ENCODE measurements at regions not wholly inside any gene's neighbourhood (a gene's known extent, or its start where the extent isn't known, plus 50 kb on each side); places are given as distances from the start of the nearest gene placed in this dataset.
"Not testable (repeated sequence)": the region's sequence is repeated elsewhere in the genome, so short reads cannot be mapped to it uniquely, and the experiment has no call there.

GRCh38 chr4:114252499-114252898 is 273.1 kb upstream of the ARSJ start:
- ChIA-PET CTCF (no interaction called here), POLR2A (ENCODE audit: low non-redundant PET) (no interaction called here)
- H3K27me3 ChIP-seq (replicated peaks; ENCODE audit: insufficient read depth, low read depth, low read length, poor library complexity), result no peaks in the 10 kb centered on the region

DNA sequence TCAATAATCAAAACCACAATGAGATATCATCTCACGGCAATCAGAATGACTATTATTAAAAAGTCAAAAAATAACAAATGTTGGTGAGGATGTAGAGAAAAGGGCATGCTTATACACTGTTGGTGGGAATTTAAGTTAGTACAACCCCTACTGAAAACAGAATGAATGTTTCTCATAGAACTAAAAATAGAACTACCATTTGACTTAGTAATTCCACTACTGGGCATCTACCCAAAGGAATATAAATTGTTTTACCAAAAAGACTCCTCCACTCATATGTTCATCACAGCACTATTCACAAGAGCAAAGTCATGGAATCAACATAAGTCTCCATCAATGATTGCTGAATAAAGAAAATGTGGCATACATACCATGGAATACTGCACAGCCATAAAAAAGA is 278.1 kb upstream of the ARSJ start:
- ChIA-PET CTCF (no interaction called here), POLR2A (ENCODE audit: low non-redundant PET) (no interaction called here)
- no TSS peak for BruUV-seq (replicated peaks)
- Histone ChIP-seq H3K36me3 (ENCODE audit: insufficient read depth, low read length, poor library complexity, severe bottlenecking) (no peaks in the 10 kb centered on the region), H3K9me3 (ENCODE audit: low read depth, low read length, poor library complexity, severe bottlenecking) (no peaks in the 10 kb centered on the region), H3K4me3 (ENCODE audit: low read depth, low read length, poor library complexity, severe bottlenecking) (no peak overlapping the region), H3K27ac (ENCODE audit: low read depth, low read length, poor library complexity, severe bottlenecking) (no peak overlapping the region), H3K27me3 (replicated peaks; ENCODE audit: insufficient read depth, low read depth, low read length, poor library complexity) (no peaks in the 10 kb centered on the region), H3K4me1 (ENCODE audit: insufficient read depth, low read length, poor library complexity, severe bottlenecking) (no peaks in the 10 kb centered on the region)
- no peak for DNase-seq (ENCODE audit: low spot score)
- no peak for TF ChIP-seq CTCF (conservative IDR thresholded peaks at IDR 0.05; ENCODE audit: low read depth, low read length)
- intact Hi-C loops (cut with micrococcal nuclease; ENCODE audit: unreplicated experiment), result no loop called here

More at GRCh38 chr4:114252499-114252898, 273.1 kb upstream of the ARSJ start:
- TF ChIP-seq CTCF (conservative IDR thresholded peaks at IDR 0.05; ENCODE audit: low read depth, low read length), result no peak
- TF ChIP-seq EZH2 (IDR thresholded peaks at IDR 0.05; ENCODE audit: borderline replicate concordance, low read depth, low read length, poor library complexity, severe bottlenecking), result no peak
- Histone ChIP-seq H3K27ac (ENCODE audit: low read depth, low read length, poor library complexity, severe bottlenecking) (no peak overlapping the region), H3K9me3 (ENCODE audit: low read depth, low read length, poor library complexity, severe bottlenecking) (no peaks in the 10 kb centered on the region), H3K36me3 (ENCODE audit: insufficient read depth, low read length, poor library complexity, severe bottlenecking) (no peaks in the 10 kb centered on the region), H3K4me1 (ENCODE audit: insufficient read depth, low read length, poor library complexity, severe bottlenecking) (no peaks in the 10 kb centered on the region), H3K4me3 (ENCODE audit: low read depth, low read length, poor library complexity, severe bottlenecking) (no peak overlapping the region)
- no TSS peak for BruUV-seq (replicated peaks)
- DNase-seq (ENCODE audit: low spot score), result no peak
- intact Hi-C loops (cut with micrococcal nuclease; ENCODE audit: unreplicated experiment), result no loop called here

- H3K4me1 ChIP-seq (ENCODE audit: insufficient read depth, low read length, poor library complexity, severe bottlenecking); intact Hi-C loops (cut with micrococcal nuclease; ENCODE audit: unreplicated experiment); H3K27ac ChIP-seq (ENCODE audit: low read depth, low read length, poor library complexity, severe bottlenecking); DNase-seq (ENCODE audit: low spot score); H3K4me3 ChIP-seq (ENCODE audit: low read depth, low read length, poor library complexity, severe bottlenecking); CTCF ChIA-PET; H3K9me3 ChIP-seq (ENCODE audit: low read depth, low read length, poor library complexity, severe bottlenecking); H3K27me3 ChIP-seq (replicated peaks; ENCODE audit: insufficient read depth, low read depth, low read length, poor library complexity); POLR2A ChIA-PET (ENCODE audit: low non-redundant PET); BruUV-seq (replicated peaks); H3K36me3 ChIP-seq (ENCODE audit: insufficient read depth, low read length, poor library complexity, severe bottlenecking): not testable (repeated sequence)
These were observed 283.0 kb upstream of the ARSJ start for GRCh38 chr4:114262421-114262820.

DNA sequence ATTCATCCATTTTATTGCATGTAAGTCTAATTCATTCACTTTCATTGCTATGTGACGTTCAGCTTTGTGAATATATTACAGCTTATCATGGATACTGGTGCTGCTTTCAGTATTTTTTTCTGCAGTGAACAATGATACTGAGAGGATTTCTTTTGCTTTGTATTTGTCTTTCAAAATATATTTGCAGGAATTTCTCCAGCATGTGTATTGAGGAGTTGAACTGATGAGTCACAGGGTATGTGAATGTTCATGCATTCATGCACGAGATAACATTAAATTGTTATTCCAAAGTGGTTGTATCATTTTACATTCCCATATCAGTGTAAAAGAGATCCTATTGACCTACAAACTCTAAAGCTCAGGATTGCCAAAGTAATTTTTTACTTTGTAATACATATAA is 283.8 kb upstream of the ARSJ start:
- ChIA-PET CTCF (no interaction called here), POLR2A (ENCODE audit: low non-redundant PET) (no interaction called here)
- Histone ChIP-seq H3K27me3 (replicated peaks; ENCODE audit: insufficient read depth, low read depth, low read length, poor library complexity) (no peaks in the 10 kb centered on the region), H3K36me3 (ENCODE audit: insufficient read depth, low read length, poor library complexity, severe bottlenecking) (no peaks in the 10 kb centered on the region), H3K27ac (ENCODE audit: low read depth, low read length, poor library complexity, severe bottlenecking) (no peak overlapping the region), H3K4me3 (ENCODE audit: low read depth, low read length, poor library complexity, severe bottlenecking) (no peak overlapping the region), H3K9me3 (ENCODE audit: low read depth, low read length, poor library complexity, severe bottlenecking) (no peaks in the 10 kb centered on the region), H3K4me1 (ENCODE audit: insufficient read depth, low read length, poor library complexity, severe bottlenecking) (no peaks in the 10 kb centered on the region)
- no peak for TF ChIP-seq CTCF (conservative IDR thresholded peaks at IDR 0.05; ENCODE audit: low read depth, low read length)
- no peak for TF ChIP-seq EZH2 (IDR thresholded peaks at IDR 0.05; ENCODE audit: borderline replicate concordance, low read depth, low read length, poor library complexity, severe bottlenecking)
- no peak for DNase-seq (ENCODE audit: low spot score)
- intact Hi-C loops (cut with micrococcal nuclease; ENCODE audit: unreplicated experiment), result loop anchor here (1.0 kb wide), 1 partner anchor 10 kb away; no protein-coding TSS in a partner anchor
- no TSS peak for BruUV-seq (replicated peaks)
